ENCODE measurements at regions not wholly inside any gene's neighbourhood (a gene's known extent, or its start where the extent isn't known, plus 50 kb on each side); places are given as distances from the start of the nearest gene placed in this dataset.
"Not testable (repeated sequence)": the region's sequence is repeated elsewhere in the genome, so short reads cannot be mapped to it uniquely, and the experiment has no call there.

- DNase-seq (ENCODE audit: low read depth in 4 of 4, low spot score in 3 of 4) = no peak
Observed at GRCh38 chr10:31687663-31688482, 240.8 kb downstream of the ARHGAP12 start.

DNA sequence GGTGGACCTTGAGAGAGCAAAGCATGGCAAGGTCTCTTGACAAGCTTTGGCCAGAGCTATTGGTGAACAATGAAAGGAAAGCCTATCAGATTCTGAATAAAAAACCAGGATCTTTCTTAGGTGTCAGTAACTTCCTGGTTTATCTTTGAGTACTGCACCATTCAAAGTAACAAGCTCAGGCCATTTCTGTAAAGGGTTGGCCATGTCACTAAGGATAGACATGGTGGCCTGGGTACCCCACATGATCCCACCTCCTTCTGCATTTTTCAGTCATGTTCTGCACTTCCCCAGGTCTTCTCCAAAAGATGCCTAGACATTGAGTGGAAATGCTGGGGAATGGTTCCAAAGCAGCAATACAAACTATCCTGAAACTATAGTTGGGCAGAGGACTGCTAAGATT, 242.0 kb downstream of the ARHGAP12 start:
- no peak for DNase-seq (ENCODE audit: low read depth in 4 of 4, low spot score in 3 of 4)

GRCh38 chr10:31683682-31684081, 244.9 kb downstream of the ARHGAP12 start:
- no peak for DNase-seq (ENCODE audit: low read depth in 4 of 4, low spot score in 3 of 4)

GRCh38 chr10:31679936-31680335, 248.7 kb downstream of the ARHGAP12 start:
- DNase-seq (ENCODE audit: low read depth in 4 of 4, low spot score in 3 of 4) = no peak

DNA sequence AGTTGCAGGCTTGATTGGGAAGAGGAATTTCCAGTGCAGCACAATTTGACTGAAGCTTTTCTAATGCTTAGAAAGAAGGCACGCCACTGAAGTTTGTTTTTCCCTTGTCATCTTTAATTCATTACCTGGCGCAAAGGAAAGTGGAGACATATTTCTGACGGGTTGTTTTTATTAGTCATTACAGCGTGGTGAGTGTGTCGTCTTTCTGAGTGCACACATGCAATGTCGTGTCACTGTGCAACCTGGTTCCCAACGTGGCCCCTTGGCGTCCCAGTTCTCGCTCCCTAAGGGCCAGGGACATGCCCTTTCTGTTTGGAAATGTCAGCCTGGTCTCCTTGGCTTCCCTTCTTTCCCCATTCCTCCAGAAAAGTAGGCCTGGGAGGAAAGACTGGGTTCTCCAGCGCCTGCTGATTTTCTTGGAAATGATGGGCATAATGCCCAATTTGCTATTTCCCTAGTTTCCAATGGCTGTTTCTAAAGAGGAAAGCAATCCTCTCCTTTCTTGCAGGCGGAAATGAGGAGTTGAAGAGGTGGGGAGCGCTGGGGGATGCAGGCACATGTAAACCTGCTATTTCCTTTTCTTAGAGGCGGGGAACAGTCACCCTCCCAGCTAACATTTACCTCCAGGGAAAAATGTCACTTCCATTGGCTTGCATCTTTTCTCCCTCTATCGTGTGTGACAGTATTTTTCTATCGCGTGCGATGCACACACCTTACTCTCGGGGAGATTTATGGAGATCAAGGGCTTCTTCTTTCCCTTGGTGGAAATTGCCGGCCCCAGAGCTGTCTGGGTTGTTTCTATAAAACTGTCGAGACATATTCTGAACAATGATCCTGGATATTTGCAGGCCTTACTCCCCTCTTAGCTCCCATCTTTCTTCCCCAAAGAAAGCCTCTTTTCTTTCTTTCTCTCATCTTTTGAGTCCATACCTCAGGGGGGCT, 249.8 kb downstream of the ARHGAP12 start:
- no peak for DNase-seq (ENCODE audit: low read depth in 4 of 4, low spot score in 3 of 4)

DNA sequence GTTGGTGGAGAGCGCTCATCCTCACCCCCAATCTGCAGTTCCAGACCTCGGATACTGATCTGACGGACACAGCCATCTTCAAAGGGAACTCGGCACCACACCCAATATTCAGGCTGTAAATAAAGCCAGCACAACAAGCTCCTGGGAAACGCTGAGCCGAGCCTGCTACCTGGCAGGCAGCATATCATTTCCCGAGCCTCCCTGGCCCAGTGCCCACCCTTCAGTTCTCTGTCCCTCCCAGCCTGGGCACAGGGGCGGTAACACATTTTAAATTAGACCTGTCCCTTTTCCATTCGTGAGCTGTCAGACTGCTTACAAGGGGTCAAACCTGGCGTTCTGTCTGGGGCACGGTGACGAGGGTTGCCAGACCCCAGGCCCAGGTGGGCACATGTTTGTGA, 250.5 kb downstream of the ARHGAP12 start:
- DNase-seq (ENCODE audit: low read depth in 4 of 4, low spot score in 3 of 4) = no peak

DNA sequence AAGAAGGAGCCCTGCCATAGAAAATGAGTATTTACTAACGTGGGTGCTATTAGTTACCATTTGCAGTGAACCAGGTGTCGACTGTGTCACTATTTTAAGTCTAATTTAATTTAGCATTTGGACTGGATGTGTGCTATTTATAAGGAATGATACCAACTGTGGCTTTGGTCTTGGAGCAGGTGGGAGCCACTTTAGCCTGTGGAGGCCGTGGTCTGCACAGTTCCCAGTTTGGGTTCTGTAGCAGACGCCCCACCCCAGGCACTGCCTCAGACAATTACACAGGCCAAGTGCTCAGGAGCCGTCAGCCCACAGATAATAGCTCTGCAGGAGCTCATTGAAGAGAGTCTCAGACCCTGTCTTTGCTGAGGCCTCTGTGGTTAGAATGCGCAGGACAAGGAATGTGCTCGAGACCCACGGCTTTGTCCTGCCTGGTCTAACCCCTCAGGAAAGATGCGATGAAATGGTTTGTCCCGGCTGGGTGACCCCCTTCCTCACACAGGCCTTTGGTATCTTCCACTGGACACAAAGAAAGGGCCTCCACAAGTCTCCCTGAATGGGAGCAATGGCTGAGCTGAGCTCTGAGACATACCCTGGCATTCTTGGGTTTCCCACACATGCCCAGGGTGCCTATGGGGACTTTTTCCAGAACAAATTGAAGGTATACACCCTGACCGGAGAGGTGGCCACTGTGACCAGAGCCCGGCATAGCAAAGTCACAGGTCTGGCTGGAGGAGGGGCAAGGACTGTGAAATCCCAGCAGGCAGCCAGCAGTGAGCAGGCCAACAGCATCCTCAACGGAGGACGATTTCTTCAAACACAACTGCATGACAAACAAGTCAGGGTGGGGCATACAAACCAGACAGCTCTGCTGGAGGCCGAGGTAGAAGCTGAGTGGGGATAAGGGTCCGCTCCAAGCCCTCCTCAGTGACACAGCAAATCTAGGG, 251.2 kb downstream of the ARHGAP12 start:
- DNase-seq (ENCODE audit: low read depth in 4 of 4, low spot score in 3 of 4) = no peak

DNA sequence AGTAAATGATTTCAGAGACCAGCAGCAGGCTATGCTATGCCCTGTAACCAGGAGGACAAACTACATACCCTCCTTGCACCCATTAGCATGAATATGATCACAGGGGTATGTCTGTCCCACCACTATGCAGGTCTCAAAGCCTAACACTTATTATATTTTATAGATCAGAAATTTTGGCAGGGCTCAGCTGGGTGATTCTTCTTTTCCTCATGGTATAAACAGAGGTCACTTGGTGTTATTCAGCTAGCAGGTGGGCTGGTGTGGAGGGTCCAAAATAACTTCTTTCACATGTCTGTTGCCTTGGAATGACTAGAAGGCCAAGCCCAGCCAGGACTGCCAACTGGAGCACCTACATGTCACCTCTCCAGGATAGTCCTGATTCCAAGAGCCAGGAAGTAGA, 252.9 kb downstream of the ARHGAP12 start:
- DNase-seq (ENCODE audit: low read depth in 4 of 4, low spot score in 3 of 4) = no peak

DNA sequence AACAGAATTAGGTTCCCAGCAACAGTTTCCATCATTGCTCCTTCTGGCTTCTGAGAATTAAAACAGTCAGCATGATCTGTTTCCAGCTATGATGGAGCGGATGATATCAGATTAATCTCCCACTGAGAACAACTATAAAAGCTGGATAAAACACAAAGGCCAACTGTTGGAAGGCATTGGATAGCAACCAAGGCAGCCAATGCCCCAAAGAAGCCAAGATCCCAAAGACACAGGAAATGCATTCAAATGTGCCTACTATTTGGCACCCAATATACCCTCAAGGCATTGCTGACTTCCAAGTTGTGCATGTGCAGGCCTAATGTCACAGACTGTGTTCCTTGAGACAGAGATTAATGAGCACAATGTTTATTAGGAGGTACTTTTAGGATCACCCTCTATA, 259.3 kb downstream of the ARHGAP12 start:
- DNase-seq (ENCODE audit: low read depth in 4 of 4, low spot score in 3 of 4) = no peak

DNA sequence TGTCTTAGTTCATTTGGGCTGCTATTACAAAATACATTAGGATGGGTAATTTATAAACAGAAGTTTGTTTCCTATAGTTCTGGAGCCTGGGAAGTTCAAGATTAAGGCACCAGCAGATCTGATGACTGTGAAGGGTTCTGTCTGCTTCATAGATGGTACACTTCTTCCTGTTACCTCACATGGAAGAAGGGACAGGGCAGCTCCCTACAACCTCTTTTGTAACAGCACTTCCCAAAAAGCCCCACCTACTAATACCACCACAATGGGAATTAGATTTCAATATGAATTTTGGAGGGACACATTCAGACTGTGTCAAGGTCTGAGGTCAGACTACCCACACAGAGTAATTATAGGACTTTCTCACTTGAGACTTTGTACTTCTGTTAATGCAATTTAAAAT, 260.3 kb downstream of the ARHGAP12 start:
- DNase-seq (ENCODE audit: low read depth in 4 of 4, low spot score in 3 of 4) = no peak

GRCh38 chr10:31665764-31666279, 262.8 kb downstream of the ARHGAP12 start:
- DNase-seq (ENCODE audit: low read depth in 4 of 4, low spot score in 3 of 4) = not testable (repeated sequence)

- no peak for DNase-seq (ENCODE audit: low read depth in 4 of 4, low spot score in 3 of 4)
Observed at GRCh38 chr10:31664803-31665202, 263.8 kb downstream of the ARHGAP12 start.

- not testable (repeated sequence) for DNase-seq (ENCODE audit: low read depth in 4 of 4, low spot score in 3 of 4)
Observed at GRCh38 chr10:31664071-31664470, 264.6 kb downstream of the ARHGAP12 start.

DNA sequence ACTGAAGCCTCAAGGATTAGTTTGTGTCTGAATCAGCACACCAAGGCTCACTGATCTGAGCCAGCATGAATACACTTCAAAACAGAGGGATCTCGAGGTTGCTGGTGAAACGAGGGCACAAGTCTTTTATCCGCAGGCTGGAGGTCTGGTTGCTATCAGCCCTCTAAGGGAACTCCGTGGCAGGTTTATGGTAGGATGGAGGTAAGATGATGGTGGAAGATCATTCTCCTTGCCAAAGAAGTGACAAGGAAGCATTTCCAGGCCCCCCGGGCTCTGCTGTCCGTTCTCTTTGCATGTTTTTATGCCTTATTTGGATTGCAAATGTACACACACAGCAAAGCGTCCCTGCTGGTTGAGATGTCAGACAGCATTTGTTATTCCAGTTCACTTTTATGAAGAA, 268.3 kb downstream of the ARHGAP12 start:
- no peak for DNase-seq (ENCODE audit: low read depth in 4 of 4, low spot score in 3 of 4)

DNA sequence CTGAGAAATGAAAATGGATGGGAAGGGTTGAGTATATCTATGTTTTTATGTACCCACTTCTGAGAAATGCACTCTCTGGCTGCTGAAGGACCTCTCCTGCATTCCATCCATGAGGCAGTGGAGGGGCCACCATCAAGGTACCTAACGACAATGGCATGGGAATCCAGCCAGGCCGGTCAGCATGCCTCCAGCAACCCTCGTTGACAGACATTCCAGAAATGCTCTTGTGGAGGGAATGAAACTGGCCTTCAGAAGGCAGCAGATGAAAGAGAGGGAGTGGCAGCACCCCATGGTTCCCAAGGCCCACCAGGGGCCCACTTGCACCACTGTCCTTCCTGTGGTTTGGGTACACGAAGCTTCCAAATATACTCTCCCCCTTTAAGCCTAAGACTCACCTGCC, 269.0 kb downstream of the ARHGAP12 start:
- no peak for DNase-seq (ENCODE audit: low read depth in 4 of 4, low spot score in 3 of 4)

GRCh38 chr10:31657434-31657872, 271.2 kb downstream of the ARHGAP12 start:
- peak in 1 of 4 donors; percentile 36 for DNase-seq (ENCODE audit: low read depth in 4 of 4, low spot score in 3 of 4)

- peak in 1 of 4 donors; percentile 21 for DNase-seq (ENCODE audit: low read depth in 4 of 4, low spot score in 3 of 4)
Observed at GRCh38 chr10:31656851-31657433, 271.7 kb downstream of the ARHGAP12 start.

DNA sequence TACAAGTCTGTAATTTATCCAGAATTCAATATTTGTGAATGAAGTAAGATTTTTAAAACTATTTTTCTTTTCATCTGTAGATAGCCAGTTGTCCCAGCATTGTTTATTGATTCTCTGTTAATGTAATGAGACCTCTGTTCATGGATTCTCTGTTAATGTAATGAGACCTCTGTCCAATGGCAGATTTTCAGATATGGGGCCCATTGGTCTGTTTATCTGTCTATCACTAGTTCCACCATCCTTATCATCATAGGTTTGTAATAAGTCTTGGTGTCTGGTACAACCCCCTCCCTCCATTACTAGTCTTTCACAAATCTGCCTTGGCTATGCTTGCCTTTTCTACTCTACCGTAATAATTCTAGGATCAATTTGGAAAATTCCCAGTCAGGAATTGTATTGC, 276.6 kb downstream of the ARHGAP12 start:
- DNase-seq (ENCODE audit: low read depth in 4 of 4, low spot score in 3 of 4) = no peak

DNA sequence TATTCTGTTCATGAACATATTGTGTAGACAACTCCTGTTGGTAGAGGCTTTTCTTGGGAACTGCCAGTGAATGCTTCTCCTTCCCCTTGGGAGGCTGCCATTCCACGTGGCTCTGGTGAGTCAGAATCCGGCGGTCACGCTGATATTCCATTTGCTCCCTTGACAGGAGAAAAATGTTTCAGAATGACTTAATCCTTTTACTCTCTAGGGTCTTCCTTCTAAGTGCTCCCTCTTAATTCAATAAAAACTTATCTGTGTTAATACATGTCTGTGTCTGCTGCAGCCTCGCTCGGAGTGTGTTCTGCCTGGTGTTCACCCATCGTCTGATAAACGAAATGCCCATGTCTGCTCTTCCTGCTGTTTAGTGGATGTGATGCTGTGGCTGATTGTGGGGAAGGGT, 278.6 kb downstream of the ARHGAP12 start:
- no peak for DNase-seq (ENCODE audit: low read depth in 4 of 4, low spot score in 3 of 4)

GRCh38 chr10:31648966-31649365, 279.7 kb downstream of the ARHGAP12 start:
- no peak for DNase-seq (ENCODE audit: low read depth in 4 of 4, low spot score in 3 of 4)

All from left renal pelvis (tissue), 4 donors.